COLO668 (cell line): ENCODE measurements at regions not wholly inside any gene's neighbourhood (a gene's known extent, or its start where the extent isn't known, plus 50 kb on each side); places are given as distances from the start of the nearest gene placed in this dataset.

ENCODE experiments used
- DNase-seq: peaks from one replicate; lab custom pipeline; 2025; ENCODE audit not compliant: unreplicated experiment; lab: John Stamatoyannopoulos, UW

DNA sequence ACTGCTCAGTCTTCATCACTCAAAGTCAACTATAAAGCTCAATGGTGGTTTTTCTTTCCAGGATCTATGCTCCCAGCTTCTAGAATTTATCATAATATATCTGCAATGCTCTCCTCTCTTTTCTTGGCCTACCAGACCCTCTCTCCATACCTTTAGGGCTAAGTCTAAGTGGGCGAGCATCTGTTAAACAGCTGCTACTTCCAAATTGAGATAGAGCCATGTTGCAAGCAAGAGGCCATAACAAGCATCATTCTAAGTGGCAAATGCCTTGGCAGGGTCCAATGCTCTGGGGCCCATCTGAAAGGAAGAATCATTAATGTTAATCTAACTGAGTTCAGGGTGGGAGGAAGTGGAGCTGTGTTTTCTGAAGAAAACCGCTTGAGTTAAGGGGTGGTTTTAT, 324.0 kb downstream of the TLR4 start:
- no peak for DNase-seq

DNA sequence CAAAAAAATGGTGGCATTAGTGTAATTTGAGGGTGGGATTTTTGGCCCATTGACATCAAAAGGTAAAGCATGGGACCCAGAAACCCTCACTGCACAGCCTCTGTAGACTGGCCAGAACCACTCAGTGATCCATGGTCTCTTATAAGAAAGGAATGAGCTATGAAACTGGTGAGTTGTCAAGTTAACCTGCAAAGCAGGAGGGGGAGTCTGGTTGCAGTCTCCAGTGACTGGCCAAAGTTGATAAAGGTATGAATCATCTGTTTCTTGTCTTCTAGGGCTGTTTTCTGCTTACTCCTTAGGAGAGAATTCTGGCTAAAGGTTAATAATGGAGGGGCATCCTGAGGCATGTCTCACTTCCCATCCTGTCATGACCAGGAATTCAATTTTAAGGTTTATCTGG, 325.2 kb downstream of the TLR4 start:
- DNase-seq = no peak

DNA sequence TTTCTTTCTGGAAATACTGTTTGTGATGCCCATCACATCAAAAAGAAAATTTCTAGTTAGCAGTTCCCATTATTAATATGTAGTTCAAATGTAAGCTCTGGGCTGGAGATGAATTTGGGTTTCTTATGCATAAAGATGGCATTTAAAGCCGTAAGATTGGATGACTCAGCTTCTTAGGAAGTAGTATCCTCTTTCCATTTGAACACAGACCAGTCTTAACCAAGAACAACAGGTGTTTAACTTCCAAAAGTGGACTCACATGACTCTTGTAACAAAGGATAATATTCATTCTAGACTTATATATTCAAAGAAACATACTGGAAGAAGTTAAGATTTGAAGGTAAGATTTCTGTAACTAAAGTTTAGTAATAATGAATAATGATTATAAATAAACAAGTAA, 330.5 kb downstream of the TLR4 start:
- DNase-seq = no peak

DNA sequence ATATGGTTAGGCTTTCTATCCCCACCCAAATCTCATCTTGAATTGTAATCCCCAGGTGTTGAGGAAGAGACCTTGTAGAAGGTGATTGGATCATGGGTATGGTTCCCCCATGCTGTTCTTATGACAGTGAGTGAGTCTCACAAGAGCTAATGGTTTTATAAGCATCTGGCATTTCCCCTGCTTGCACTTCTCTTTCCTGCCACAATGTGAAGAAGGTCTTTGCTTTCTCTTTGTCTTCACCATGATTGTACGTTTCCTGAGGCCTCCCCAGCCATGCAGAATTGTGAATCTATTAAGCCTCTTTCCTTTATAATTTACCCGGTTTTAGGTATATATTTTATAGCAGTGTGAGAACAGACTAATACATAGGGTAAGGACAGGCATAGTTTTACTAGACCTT, 334.5 kb downstream of the TLR4 start:
- no peak for DNase-seq

DNA sequence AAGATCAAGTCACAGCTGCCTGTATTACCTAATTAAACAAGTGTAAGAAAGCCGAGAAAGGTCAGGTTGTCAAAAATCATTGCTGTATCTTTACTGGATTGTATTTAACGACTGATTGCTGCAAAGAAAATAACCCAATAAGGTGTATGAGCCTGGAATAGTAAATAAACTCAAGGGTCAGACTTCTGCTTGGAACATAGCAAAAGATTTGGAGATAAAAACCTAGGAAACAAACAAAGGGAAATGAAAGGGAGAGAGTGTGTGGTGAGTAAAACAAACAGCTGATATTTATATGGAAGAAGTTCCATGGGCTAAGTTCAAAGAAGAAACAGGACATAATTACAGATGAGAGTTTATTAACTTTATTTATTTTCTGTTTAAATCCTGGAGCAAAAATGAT, 354.0 kb downstream of the TLR4 start:
- DNase-seq = no peak

DNA sequence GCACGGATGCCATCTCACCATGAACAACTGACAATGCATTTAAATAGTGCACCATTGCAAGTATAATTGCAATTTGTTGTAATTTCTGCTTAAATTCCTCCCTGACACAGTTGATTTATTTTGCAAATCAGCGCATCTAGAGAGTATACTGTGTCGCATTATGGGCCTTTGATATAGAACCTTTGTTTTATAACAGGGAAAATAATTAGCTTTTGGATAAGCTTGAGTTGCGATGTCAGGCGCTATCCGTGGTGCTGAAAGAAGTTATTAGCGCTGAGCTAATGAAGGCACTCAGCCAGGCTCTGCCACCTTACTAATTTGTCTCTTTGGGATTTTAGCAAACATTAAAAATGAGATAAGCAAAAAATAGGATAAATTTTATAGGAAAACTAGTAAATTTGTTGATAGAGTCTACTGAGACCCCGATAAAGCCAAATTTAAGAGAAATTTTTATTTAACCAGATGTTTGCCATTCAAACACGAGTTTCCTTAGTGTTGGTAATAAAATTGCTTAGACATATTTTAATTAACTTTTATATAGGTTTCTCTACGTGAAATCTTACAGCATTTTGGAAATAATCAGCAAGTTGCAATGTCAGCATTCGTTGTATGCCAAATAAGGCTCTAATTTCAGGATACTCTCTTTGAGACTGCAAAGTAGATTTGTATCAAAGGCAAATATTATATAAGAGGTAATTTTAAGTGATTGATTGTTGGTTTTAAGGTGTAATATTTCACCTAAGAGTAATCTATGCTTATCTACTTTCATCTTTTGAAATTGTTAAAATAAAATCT, 355.5 kb downstream of the TLR4 start:
- no peak for DNase-seq

DNA sequence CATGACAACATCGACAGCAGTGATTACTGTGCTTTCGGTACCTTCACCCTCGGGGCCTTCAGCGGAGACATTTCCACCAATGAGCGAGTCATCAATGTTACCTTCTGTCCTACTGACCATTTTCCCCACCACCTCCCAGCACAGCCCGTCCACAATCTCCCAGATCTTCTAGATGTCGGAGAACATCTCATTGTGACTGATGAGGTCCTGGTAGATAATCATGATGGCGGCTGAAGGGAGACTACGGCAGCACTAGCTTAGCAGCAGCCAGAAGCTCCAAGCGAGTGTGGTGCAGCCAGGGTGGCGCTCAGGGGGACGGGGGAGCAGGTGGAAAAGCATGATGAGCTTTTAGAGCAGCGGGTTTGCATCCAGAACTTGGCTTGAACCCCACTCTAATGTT, 379.0 kb downstream of the TLR4 start:
- no peak for DNase-seq

DNA sequence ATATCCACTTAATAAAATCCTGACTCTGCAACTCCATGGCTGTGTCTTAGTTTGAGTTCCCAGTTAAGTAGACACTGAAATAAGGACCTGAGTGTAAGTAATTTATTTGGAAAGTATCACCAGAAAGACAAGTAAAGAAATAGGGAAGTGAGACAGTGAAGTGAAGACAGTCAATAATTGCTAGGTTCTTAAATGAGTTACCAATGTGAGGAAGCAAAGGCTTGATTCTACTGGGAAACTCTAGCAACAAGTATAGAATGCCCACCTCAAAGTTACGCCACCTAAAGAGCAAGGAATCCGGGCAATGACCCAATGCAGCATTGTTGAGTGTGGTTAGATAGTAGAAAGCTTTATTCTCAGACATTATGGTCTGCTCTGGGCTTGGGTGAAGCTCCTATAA, 383.9 kb downstream of the TLR4 start:
- no peak for DNase-seq

DNA sequence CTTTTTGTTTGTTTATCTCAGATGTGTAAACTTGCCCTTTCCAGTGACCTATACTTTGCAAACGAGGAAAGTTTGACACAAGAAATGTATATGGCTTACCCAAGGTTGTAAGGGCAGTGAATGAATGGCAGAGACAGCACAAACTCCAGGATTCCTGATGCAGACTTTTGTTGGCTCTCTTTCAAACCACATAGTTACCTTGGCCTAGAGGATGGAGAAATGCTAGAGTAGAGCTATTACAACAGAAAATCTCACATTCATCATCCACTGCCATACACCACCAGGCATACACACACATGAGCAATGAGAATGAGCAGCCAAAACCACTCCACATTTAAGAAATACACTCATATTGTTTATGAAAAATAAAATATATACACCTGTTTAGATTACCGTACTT, 387.0 kb downstream of the TLR4 start:
- no peak for DNase-seq

DNA sequence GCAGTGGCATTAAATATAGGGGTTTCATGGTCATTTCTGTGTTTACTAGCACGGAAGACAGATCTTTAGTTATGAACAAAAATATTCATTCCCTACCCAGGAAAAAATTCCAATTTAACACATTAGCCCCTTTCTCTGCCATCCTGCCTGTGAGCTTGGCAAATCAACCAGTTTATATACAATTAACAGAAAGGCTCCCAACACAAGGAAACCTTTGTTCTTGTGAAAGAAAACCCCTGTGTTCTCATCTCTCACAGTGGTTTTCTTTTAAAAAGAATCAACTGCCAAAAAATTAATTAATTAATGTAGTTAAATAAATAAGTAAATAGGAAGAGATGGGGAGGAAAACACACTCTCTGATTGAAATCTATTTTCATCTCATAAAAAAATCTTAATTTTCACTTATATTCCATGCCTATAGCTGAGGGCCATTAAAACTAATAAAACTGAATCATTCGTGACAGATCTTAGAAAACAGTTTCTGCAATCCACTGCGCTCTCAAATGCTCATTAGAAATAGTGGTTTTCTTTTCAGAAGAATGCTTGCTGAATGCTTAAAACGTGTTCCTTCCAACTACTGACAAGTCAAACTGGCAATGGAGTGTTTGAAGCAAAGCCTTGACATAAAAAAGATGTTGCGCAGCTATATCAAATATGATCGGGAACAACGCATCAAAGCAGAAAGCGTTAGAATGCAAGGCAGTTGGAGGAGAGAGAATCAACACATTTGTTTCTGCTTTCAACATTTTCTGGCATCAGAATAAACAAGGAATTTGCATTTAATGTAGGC, 387.7 kb downstream of the TLR4 start:
- no peak for DNase-seq

DNA sequence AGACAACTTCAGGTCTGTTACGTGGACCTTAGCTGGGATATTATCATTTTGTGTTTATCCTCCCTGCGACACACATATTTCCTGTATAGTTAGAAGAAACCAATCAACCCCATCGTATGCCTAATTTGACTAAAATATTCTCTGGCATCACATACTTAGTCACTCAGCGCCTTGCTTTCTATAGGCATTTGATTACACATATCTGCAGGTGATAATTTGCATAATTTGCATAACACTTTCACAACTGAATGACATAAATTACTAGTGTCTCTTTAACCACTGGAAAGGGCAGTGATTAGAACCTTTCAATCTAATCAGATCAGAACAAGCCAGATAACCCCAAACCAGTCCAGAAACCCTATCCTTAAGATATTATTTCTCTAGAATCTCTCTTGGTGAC, 390.2 kb downstream of the TLR4 start:
- DNase-seq = no peak

DNA sequence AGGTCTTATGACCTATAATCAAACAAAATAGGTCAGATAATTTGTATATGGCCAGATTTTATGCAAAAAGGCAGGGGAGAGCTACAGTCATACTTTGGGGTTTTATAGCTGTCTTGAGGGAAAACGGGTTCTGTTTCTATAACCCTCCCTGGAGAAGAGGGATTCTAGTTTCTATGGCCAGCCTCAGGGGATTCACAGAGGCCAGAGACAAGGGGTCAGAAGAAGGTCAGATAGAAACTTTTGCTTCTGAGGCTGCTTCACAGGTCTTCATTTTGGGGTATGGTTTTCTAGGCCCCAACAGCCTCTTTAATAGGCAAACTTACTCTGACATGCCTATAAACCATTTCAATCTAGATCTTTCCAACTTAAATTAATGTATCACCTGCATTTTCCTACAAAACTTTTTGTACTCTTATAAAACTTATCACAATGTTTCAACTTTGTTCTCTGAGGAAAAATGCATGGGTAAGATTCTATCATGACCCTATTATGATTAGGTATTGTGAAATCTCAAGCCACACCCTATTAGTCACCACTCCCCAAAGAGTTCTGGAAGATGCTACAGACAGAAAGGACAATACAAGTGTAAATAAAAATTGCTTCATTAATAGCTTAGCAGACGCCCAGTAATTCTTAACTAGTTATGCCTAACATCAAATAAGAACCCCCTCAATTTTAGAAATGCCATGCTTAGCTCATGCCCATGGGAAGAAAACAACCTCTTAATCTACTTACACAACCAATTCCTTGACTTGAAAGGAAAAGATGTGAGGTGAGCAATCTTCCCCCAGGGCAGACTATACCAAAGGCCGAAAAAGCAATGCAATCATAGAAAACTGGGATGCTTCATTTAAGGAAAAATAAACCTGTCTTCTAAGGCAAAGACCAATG, 396.6 kb downstream of the TLR4 start:
- DNase-seq = no peak

DNA sequence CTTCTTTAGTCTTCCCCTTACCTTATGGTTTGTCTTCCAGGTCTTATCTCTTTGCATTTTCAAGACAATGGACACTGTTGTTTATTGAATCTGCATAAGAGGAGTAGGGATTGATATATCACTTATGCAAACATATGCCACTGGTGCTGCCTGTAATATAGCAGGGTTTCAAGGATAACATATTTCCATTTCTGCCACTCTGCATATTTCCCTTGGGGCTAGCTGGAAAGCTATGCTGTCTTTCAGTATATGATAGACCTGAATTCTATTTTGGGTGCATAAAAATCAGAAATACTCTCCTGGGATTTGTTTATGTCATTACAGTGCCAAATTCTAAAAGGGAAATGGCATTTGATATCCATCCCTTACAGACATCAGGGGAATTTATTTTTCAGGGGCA, 400.2 kb downstream of the TLR4 start:
- DNase-seq = no peak

DNA sequence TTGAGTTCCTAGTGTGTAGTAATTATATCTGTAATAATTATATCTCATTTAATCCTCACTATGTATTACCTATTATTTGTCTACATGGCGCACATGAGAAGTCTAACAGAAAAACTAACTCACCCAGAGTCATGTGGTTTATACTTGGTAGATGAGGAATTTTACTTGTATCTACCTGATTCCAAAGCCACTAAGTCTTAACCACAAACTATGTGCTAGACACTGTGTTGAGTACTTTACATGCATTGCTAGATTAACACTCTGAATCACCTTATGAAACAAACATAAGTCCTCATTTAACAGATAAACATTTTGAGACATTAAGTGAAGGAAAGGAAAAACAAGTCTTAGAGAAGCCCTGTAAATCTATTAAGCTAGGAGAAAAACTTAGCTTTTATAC, 404.8 kb downstream of the TLR4 start:
- DNase-seq = no peak

DNA sequence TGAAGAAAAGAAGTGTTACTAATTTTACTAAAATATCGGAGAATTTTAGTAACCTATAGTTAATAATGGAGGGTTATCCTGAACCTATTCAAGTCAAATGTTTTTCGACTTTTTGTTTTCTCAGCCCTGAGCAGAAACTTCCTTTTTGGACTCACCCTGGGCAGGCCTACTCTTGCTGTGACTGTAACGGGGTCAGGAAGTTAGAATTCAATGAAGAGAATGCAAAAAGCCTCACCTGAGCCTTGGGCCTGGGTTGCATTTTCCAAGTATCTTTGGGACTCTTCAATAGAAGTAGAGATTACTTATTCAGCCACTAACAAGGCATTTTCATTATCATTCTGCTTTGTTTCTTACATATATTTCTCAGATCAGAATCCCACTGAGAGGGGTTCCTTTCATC, 405.3 kb downstream of the TLR4 start:
- no peak for DNase-seq

DNA sequence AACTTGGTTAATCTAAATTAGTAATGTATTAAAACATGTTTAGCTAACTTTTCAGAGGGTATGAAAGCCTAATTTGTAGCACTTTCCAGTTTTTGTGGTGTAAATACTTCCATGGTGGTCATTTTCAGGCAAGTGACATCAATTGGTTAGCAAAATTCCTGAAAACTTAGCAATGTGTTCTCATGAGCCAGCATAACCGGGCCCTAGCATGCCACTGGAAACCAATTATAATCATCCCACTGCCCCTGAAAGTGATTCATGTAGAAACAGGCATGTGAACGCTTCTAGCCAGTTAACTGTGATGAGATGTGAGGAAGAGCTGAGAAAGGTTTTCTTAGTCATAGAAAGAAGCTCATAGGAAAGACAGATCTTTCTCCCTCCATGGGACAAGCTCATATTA, 417.2 kb downstream of the TLR4 start:
- DNase-seq = no peak

DNA sequence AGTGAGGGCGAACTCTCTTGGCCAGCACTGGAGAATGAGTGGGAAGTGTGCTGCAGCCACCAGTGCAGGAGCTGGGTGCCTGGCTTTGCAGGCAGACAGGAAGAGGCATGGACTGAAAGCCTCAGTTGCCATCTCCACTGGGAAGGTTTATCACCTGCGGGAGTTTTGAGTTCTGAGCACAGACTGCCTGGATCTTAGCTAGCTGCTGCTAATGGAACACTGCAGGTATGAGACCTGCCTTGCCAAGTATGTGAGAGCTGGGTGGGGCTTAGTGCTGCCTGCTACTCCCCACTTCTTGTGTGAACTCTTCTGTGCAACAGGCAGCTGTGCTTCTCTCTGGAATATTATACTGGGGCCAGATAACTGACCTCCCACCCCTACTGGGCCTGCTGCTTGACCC, 424.1 kb downstream of the TLR4 start:
- no peak for DNase-seq

DNA sequence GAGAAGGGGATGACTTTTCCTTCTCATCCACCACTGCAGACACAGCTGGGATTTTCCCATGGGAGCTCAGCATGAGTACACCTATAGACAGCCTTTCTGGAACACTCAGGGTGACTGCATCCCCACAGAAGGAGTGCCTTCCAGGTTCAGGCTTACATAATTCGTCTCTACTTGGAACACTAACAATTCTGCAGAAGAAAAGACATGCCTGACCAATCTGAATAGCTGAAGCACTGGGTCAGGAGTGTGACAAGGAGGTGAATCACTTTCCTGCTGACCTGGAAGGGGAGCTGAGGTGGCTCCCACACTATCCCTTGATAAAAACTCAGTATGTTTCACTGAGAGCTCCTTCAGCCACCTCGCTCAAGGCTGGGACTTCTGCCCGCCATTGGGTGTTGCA, 425.3 kb downstream of the TLR4 start:
- DNase-seq = no peak

DNA sequence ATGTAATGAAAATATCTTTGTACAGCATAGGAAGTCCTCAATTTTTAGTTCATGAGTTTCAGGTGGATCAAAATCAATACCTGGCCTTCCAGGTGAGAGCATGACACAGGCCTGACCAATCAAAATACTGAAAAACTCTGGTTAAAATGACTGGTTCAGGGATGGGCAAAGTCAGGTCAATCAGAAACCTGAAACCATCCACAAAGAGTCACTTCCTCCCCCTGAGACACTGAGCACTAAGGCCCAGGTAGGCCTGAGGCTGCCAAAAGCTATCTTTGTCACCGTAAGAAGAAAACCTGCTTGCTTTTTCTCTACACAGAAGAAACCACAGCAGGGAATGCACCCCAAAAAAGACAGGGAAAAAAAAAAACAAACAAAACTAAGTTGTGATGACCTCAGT, 444.8 kb downstream of the TLR4 start:
- no peak for DNase-seq

DNA sequence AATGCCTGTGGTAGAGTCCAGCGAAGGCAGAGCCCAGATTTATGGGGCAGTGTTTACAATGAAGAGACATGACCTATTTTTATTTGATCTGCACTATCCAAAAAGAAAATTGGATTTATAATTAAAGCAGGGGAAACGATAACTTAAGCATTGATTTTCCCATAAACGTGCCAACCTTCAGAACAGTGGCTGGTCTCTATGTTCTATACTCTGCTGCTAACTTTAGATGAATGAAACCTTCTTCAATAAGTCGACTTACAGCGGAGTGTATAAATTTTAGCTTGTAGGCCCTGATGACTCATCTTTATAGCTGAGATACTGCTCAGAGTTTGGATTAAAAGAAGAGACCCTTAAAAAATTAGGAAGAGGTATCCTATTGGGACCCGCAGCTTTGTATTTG, 452.6 kb downstream of the TLR4 start:
- no peak for DNase-seq

DNA sequence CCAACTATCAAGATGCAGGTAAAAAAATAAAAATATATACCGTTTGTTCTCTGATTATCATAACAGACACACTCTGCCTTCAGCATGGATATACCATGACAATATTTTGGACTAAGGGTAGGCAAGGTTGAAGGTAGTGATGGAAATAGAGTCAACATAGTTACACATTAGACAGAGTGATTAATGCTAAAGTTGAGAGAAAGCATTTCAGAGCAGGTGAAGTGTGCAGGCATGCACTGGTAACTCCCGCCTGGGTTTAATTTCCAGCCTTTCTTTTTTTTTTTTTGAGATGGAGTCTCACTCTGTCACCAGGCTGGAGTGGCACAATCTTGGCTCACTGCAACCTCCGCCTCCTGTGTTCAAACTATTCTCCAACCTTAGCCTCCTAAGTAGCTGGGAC, 458.5 kb downstream of the TLR4 start:
- DNase-seq = no peak

DNA sequence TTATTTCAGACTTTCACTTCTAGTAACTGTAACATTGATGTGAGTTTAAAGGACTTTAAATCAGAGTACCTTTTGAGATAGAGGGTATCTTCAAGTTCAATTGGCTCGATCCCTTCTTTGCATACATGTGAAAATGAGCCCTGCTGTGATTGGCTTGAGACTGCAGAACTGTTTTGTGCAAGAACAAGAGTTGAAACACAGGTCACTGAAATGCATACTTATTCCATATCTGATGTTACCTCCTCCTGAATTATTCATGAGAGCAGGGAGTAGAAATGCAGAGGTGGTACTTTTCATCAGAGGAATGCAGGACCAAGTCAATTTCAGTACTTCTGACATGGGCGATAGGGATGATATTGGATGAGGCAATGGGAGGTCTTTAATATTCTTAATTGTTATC, 459.5 kb downstream of the TLR4 start:
- DNase-seq = no peak
